Glutamatergic neuron (in vitro differentiated cells): ENCODE measurements at regions not wholly inside any gene's neighbourhood (a gene's known extent, or its start where the extent isn't known, plus 50 kb on each side); places are given as distances from the start of the nearest gene placed in this dataset.

Experiments used
- DNase-seq: peaks from one replicate; pipeline ENCODE4 v3.0.0; 2022
- H3K27ac Mint-ChIP-seq: one replicate; pipeline ENCODE4 v1.8.0; 2020; ENCODE audit warnings: mild to moderate bottlenecking, mixed read lengths, inconsistent platforms; ENCODE audit not compliant: unreplicated experiment
- H3K27me3 Mint-ChIP-seq: one replicate; pipeline ENCODE4 v1.8.0; 2020; ENCODE audit warnings: mild to moderate bottlenecking, moderate library complexity, mixed read lengths, inconsistent platforms; ENCODE audit not compliant: unreplicated experiment
- H3K36me3 Mint-ChIP-seq: one replicate; pipeline ENCODE4 v1.8.0; 2020; ENCODE audit warnings: mild to moderate bottlenecking, mixed read lengths, inconsistent platforms; ENCODE audit not compliant: unreplicated experiment
- H3K4me1 Mint-ChIP-seq: one replicate; pipeline ENCODE4 v1.8.0; 2020; ENCODE audit warnings: mild to moderate bottlenecking, low read depth, mixed read lengths, inconsistent platforms; ENCODE audit not compliant: unreplicated experiment
- H3K4me3 Mint-ChIP-seq: one replicate; pipeline ENCODE4 v1.8.0; 2020; ENCODE audit warnings: mild to moderate bottlenecking, mixed read lengths, inconsistent platforms; ENCODE audit not compliant: unreplicated experiment
- H3K9me3 Mint-ChIP-seq: one replicate; pipeline ENCODE4 v1.8.0; 2020; ENCODE audit warnings: mild to moderate bottlenecking, moderate library complexity, mixed read lengths, inconsistent platforms; ENCODE audit not compliant: unreplicated experiment
- TF ChIP-seq, protein P1 (sequence below): fragments of 200-600 bp; sonication (generic); IDR thresholded peaks from one replicate; pipeline ENCODE4 v1.5.0; 2021; ENCODE audit not compliant: partially characterized antibody, unreplicated experiment

DNA sequence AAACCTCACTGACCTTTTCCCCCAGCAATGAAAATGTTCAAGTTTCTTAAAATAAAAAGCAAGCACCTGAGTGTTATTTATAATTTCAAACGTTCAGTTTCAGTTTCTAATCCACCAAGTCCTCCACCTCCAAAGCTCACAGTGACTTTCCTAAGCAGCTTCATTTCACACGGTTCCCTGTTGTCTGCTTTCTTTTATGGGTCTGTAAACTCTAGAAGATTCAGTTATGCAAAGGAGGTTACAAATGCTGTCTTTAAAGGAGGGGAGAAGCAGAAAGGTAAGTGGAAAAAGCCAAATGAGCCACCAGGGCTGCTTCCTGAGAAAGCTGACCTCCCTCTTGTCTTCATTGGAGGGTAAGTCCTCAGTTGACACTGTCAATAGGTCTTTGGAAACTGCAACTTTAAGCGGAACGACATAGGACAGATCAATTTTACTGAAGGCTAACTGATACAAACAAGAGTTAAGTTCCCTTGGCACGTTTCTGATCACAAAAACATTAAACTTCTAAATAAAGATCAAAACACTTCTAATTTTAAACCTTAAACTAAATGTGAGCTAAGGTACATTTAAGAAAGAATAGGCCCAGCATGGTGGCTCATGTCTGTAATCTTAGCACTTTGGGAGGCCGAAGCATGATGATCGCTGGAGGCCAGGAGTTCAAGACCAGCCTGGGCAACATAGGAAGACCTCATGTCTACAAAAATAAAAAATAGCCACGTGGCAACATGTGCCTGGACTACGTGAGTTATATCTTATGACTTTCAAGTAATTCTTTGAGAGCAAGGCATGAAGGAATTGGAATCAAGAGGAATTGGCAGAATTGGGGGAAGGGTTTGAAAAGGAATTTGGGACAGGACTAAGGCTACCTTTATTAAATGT, 151.9 kb upstream of the UBE2E1 start:
- H3K27ac Mint-ChIP-seq = no peak overlapping the region
- TF ChIP-seq, protein P1, sequence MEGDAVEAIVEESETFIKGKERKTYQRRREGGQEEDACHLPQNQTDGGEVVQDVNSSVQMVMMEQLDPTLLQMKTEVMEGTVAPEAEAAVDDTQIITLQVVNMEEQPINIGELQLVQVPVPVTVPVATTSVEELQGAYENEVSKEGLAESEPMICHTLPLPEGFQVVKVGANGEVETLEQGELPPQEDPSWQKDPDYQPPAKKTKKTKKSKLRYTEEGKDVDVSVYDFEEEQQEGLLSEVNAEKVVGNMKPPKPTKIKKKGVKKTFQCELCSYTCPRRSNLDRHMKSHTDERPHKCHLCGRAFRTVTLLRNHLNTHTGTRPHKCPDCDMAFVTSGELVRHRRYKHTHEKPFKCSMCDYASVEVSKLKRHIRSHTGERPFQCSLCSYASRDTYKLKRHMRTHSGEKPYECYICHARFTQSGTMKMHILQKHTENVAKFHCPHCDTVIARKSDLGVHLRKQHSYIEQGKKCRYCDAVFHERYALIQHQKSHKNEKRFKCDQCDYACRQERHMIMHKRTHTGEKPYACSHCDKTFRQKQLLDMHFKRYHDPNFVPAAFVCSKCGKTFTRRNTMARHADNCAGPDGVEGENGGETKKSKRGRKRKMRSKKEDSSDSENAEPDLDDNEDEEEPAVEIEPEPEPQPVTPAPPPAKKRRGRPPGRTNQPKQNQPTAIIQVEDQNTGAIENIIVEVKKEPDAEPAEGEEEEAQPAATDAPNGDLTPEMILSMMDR = no peak
- no peaks in the 10 kb centered on the region for H3K4me1 Mint-ChIP-seq
- H3K36me3 Mint-ChIP-seq = peaks cover 4% of the 10 kb centered on the region
- no peak for DNase-seq
- H3K9me3 Mint-ChIP-seq = no peaks in the 10 kb centered on the region
- H3K27me3 Mint-ChIP-seq = no peaks in the 10 kb centered on the region
- H3K4me3 Mint-ChIP-seq = no peak overlapping the region

DNA sequence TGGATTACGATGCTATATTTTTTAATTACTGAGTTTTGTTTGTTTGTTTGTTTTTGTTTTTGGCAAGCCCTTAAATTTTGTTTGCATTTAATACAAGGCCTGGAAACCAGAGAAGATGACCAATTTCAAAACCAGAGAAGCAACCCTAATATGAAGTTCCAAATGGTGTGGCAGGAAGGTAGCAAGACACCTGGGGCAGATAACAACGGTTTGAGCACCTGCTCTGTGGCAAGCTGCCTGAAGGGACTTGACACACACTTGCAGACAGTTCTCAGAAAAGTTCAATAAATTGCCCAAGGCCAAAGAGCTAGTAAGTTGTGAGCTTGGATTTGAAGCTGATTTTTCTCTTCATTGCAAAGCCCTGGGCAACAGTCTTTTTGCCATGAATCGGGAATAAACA, 151.2 kb upstream of the UBE2E1 start:
- peaks cover 4% of the 10 kb centered on the region for H3K36me3 Mint-ChIP-seq
- TF ChIP-seq, protein P1 = no peak
- DNase-seq = no peak
- H3K27ac Mint-ChIP-seq = no peak overlapping the region
- H3K4me1 Mint-ChIP-seq = no peaks in the 10 kb centered on the region
- no peak overlapping the region for H3K4me3 Mint-ChIP-seq
- H3K9me3 Mint-ChIP-seq = no peaks in the 10 kb centered on the region
- no peaks in the 10 kb centered on the region for H3K27me3 Mint-ChIP-seq

DNA sequence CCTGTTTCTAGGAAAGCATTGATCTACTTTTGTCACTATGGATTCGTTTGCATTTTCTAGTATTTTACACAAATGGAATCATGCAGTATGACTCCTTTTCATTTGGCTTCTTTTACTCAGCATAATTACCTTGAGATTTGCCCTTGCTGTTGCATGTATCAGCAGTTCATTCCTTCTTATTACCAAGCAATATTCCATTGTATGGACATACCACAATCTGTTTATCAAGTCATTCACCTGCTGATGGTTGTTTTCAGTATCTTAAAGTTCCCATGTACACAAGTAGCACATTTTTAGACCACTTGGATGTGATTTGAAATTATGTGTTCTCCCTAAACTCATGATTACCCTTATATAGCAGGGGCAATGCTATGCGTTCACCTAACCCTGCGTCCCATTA, 150.0 kb upstream of the UBE2E1 start:
- DNase-seq = no peak
- TF ChIP-seq, protein P1 = no peak
- H3K36me3 Mint-ChIP-seq = peaks cover 4% of the 10 kb centered on the region
- no peak overlapping the region for H3K4me3 Mint-ChIP-seq
- H3K27me3 Mint-ChIP-seq = no peaks in the 10 kb centered on the region
- no peaks in the 10 kb centered on the region for H3K9me3 Mint-ChIP-seq
- H3K27ac Mint-ChIP-seq = no peak overlapping the region
- no peaks in the 10 kb centered on the region for H3K4me1 Mint-ChIP-seq

DNA sequence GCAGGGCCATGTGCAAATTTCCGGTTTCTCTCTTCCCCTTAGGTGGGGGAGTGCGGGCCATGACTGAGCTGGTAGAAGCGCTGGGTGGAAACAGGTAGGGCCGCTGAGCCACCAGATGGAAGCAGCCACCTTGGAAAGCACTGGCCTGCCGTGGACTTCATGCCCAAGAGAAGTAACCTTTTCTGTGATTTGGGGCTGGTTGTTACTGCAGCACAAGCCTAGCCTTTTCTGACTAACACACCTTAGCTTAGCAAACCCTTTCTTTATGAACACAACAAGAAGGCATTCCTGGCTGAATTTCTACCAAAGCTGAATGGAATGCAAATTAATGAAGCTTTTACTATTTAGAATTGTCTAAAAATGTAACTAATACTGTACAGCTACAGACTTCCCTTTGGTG, 149.6 kb upstream of the UBE2E1 start:
- Mint-ChIP-seq H3K27ac (no peak overlapping the region), H3K4me1 (no peaks in the 10 kb centered on the region), H3K4me3 (no peak overlapping the region), H3K9me3 (no peaks in the 10 kb centered on the region), H3K27me3 (no peaks in the 10 kb centered on the region), H3K36me3 (peaks cover 4% of the 10 kb centered on the region)
- TF ChIP-seq, protein P1 = no peak
- DNase-seq = no peak

DNA sequence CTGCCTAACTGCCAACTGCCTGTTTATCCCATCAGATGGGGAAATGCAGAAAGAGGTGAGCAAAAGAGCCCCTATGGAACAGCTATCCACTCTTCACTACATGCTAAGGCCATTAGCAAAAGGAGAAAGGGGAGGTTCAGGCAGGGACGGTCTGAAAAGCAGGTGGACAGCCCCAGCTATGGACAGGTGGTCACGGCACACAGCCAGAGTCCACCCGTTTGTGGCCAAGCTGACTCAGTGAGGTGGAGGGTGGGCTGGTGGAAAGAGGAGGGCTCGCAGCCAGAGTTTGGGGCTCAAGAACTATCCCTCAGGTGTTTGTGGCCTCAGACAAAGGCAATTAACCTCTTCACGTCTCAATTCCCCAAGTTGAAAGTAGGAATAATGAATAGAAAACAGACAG, 148.9 kb upstream of the UBE2E1 start:
- no peak for DNase-seq
- no peaks in the 10 kb centered on the region for H3K9me3 Mint-ChIP-seq
- peaks cover 4% of the 10 kb centered on the region for H3K36me3 Mint-ChIP-seq
- no peaks in the 10 kb centered on the region for H3K4me1 Mint-ChIP-seq
- peaks cover 2% of the 10 kb centered on the region for H3K27me3 Mint-ChIP-seq
- no peak overlapping the region for H3K27ac Mint-ChIP-seq
- H3K4me3 Mint-ChIP-seq = no peak overlapping the region
- TF ChIP-seq, protein P1 = no peak
